Calu3 (cell line): ENCODE measurements at regions not wholly inside any gene's neighbourhood (a gene's known extent, or its start where the extent isn't known, plus 50 kb on each side); places are given as distances from the start of the nearest gene placed in this dataset.

ENCODE experiments used
- BruUV-seq: library from RNA; stranded (reverse); fragments of 400-500 nt; replicated peaks from 2 replicates; lab custom pipeline; 2021; lab: Mats Ljungman, UMichigan
- CTCF ChIA-PET: fragments of 300-600 bp; sonication (Branson Sonifier 250); formaldehyde crosslinking; loops from one replicate; lab custom pipeline; 2022; ENCODE audit warnings: antibody characterized with exemption; lab: Charles Lee
- DNase-seq: peaks from one replicate; pipeline ENCODE4 v3.0.0; 2022
- H3K27ac Mint-ChIP-seq: one replicate; pipeline ENCODE4 v1.8.0; 2022; ENCODE audit warnings: mixed read lengths; ENCODE audit not compliant: unreplicated experiment
- H3K27me3 Mint-ChIP-seq: one replicate; pipeline ENCODE4 v1.8.0; 2022; ENCODE audit warnings: mixed read lengths; ENCODE audit not compliant: unreplicated experiment
- H3K36me3 Mint-ChIP-seq: one replicate; pipeline ENCODE4 v1.8.0; 2022; ENCODE audit warnings: mild to moderate bottlenecking, moderate library complexity, mixed read lengths; ENCODE audit not compliant: insufficient read depth, unreplicated experiment
- H3K4me1 Mint-ChIP-seq: one replicate; pipeline ENCODE4 v1.8.0; 2022; ENCODE audit warnings: mild to moderate bottlenecking, low read depth, mixed read lengths; ENCODE audit not compliant: unreplicated experiment
- H3K4me3 Mint-ChIP-seq: one replicate; pipeline ENCODE4 v1.8.0; 2022; ENCODE audit warnings: mild to moderate bottlenecking, low read depth, moderate library complexity, mixed read lengths; ENCODE audit not compliant: unreplicated experiment
- H3K9me3 Mint-ChIP-seq: one replicate; pipeline ENCODE4 v1.8.0; 2022; ENCODE audit warnings: low read depth, mixed read lengths; ENCODE audit not compliant: unreplicated experiment
- CTCF ChIP-seq: fragments of 200-600 bp; IDR thresholded peaks from one replicate; pipeline ENCODE4 v1.8.0; 2022; ENCODE audit warnings: antibody characterized with exemption; ENCODE audit not compliant: unreplicated experiment
- intact Hi-C: fragments of 100-400 bp; cut with micrococcal nuclease; formaldehyde crosslinking; loops from one replicate; pipeline ENCODE4 v1.10.0; 2022; ENCODE audit not compliant: unreplicated experiment

GRCh38 chr11:81345609-81346008 lies 1388.1 kb downstream of the FAM181B start:
- no TSS peak for BruUV-seq
- intact Hi-C loops, result no loop called here
- no peak for TF ChIP-seq CTCF
- Mint-ChIP-seq H3K4me1 (no peaks in the 10 kb centered on the region), H3K9me3 (peaks cover 4% of the 10 kb centered on the region), H3K27me3 (no peaks in the 10 kb centered on the region), H3K4me3 (no peak overlapping the region), H3K27ac (no peak overlapping the region), H3K36me3 (no peaks in the 10 kb centered on the region)
- CTCF ChIA-PET, result interaction anchor here (0.6 kb wide), 1 partner anchor 13 kb away, joined by 5 read pairs; no protein-coding TSS in a partner anchor
- no peak for DNase-seq

DNA sequence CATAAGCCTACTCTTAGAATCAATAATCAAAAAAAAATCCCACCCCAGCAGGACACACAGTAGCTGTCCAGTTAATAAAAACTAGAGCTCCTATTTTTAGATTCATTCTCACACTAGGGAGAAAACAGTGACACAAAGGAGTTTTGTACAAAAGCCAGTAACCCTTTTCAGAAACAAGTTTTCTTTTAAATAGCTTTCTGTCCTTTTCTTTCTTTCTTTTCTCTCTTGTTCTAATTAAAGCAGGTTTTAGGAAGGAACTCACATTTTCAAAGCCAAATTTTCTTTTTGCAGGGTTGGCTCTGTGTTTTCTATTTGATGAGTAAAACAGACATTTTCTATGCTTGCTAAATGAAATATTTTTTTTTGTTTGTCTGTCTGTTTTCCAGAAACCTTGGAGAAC lies 1390.7 kb downstream of the FAM181B start:
- Mint-ChIP-seq H3K36me3 (no peaks in the 10 kb centered on the region), H3K27me3 (no peaks in the 10 kb centered on the region), H3K9me3 (peaks cover 7% of the 10 kb centered on the region), H3K4me3 (no peak overlapping the region), H3K4me1 (no peaks in the 10 kb centered on the region), H3K27ac (no peak overlapping the region)
- CTCF ChIA-PET, result interaction anchor here (0.7 kb wide), 1 partner anchor 57 kb away, joined by 4 read pairs; no protein-coding TSS in a partner anchor
- no TSS peak for BruUV-seq
- intact Hi-C loops, result no loop called here
- no peak for DNase-seq
- no peak for TF ChIP-seq CTCF

DNA sequence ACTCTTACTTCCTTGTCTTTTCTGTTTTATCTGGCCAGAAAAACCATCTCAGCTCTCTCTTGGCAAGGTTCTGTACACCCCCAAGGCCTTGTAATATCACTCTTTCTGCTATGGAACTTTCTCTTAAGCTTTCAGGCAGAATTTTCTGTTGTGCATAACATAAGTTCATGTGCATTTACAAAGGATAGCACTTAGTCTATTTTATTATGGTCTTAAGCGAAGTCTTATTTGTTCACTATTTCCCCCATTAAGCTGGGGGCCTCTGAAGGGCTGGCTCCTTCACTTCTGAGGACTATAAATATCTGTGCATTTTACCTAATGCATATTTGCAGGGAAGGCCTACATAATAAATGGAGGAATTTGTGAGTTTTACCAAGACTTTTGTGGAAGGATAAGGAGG lies 1393.4 kb downstream of the FAM181B start:
- BruUV-seq, result no TSS peak
- CTCF ChIA-PET, result no interaction called here
- Mint-ChIP-seq H3K9me3 (peaks cover 13% of the 10 kb centered on the region), H3K27me3 (no peaks in the 10 kb centered on the region), H3K27ac (no peak overlapping the region), H3K4me1 (no peaks in the 10 kb centered on the region), H3K4me3 (no peak overlapping the region), H3K36me3 (no peaks in the 10 kb centered on the region)
- no peak for DNase-seq
- TF ChIP-seq CTCF, result no peak
- intact Hi-C loops, result no loop called here

DNA sequence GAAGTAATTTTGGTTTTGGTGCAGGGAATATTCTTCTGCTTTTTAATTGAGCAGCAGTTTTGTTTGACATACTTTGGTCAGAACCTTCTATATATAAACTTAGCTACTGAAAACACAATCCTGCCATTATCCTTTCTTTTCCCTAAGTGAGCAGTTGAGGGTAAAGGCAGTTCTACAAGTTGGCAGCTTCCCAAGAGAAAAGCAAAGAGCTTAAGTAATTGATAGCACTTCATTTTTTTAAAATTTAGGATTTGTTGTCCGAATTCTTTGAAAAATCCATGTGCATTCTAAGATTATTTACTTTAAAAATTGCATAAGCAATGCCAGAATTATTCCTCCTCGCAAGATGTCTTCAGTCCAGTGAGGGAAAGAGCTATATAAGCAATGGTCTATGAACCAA lies 1394.1 kb downstream of the FAM181B start:
- TF ChIP-seq CTCF, result no peak
- no TSS peak for BruUV-seq
- CTCF ChIA-PET, result no interaction called here
- intact Hi-C loops, result no loop called here
- H3K36me3 Mint-ChIP-seq, result no peaks in the 10 kb centered on the region
- no peak for DNase-seq
- H3K9me3 Mint-ChIP-seq, result peaks cover 15% of the 10 kb centered on the region
- no peaks in the 10 kb centered on the region for H3K4me1 Mint-ChIP-seq
- no peaks in the 10 kb centered on the region for H3K27me3 Mint-ChIP-seq
- H3K27ac Mint-ChIP-seq, result no peak overlapping the region
- no peak overlapping the region for H3K4me3 Mint-ChIP-seq
